ENCODE measurements at regions not wholly inside any gene's neighbourhood (a gene's known extent, or its start where the extent isn't known, plus 50 kb on each side); places are given as distances from the start of the nearest gene placed in this dataset.

DNA sequence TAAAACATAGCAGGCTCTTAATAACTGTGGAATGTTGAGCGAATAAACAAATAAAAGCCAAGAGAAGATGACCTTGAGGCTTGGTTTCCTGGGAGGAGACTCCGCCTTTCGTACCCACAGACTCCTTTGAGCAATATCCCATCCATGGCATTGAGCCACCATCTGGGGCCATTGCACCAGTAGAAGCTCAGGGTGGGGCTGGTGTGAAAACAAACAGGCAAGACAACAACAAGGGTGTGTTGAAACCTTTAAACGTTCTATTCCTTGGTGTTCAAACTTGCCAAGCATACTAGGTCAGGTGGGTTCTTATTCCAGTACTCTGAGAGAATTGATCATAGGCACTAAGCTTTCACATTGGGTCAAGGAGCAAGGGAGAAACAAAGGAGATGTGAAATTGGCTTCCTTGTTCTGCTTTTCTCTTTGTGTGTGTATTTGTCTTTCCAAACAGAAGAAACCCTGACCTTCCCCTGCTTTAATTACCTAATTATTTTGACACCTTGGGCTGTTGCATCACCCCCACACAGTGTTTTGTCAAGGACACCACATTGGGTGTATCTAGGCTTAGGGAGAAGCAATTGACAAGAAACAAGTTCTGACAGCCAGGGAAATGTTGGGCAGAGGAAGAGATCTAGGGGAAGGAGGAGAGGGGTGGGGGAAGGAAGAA lies 105.1 kb upstream of the BCL6 start:
- ChIA-PET CTCF (no interaction called here), POLR2A (no interaction called here)
- DNase-seq (ENCODE audit: low read depth), result no peak
- Histone ChIP-seq H3K27me3 (ENCODE audit: control insufficient read depth, insufficient read depth, low read length) (no peaks in the 10 kb centered on the region), H3K4me3 (ENCODE audit: low read depth, low read length) (no peak overlapping the region), H3K36me3 (ENCODE audit: control insufficient read depth, insufficient read depth, low read length) (no peaks in the 10 kb centered on the region)
- TF ChIP-seq, protein P1, sequence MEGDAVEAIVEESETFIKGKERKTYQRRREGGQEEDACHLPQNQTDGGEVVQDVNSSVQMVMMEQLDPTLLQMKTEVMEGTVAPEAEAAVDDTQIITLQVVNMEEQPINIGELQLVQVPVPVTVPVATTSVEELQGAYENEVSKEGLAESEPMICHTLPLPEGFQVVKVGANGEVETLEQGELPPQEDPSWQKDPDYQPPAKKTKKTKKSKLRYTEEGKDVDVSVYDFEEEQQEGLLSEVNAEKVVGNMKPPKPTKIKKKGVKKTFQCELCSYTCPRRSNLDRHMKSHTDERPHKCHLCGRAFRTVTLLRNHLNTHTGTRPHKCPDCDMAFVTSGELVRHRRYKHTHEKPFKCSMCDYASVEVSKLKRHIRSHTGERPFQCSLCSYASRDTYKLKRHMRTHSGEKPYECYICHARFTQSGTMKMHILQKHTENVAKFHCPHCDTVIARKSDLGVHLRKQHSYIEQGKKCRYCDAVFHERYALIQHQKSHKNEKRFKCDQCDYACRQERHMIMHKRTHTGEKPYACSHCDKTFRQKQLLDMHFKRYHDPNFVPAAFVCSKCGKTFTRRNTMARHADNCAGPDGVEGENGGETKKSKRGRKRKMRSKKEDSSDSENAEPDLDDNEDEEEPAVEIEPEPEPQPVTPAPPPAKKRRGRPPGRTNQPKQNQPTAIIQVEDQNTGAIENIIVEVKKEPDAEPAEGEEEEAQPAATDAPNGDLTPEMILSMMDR (IDR thresholded peaks at IDR 0.05; ENCODE audit: insufficient read depth, low read depth, low read length), result no peak

DNA sequence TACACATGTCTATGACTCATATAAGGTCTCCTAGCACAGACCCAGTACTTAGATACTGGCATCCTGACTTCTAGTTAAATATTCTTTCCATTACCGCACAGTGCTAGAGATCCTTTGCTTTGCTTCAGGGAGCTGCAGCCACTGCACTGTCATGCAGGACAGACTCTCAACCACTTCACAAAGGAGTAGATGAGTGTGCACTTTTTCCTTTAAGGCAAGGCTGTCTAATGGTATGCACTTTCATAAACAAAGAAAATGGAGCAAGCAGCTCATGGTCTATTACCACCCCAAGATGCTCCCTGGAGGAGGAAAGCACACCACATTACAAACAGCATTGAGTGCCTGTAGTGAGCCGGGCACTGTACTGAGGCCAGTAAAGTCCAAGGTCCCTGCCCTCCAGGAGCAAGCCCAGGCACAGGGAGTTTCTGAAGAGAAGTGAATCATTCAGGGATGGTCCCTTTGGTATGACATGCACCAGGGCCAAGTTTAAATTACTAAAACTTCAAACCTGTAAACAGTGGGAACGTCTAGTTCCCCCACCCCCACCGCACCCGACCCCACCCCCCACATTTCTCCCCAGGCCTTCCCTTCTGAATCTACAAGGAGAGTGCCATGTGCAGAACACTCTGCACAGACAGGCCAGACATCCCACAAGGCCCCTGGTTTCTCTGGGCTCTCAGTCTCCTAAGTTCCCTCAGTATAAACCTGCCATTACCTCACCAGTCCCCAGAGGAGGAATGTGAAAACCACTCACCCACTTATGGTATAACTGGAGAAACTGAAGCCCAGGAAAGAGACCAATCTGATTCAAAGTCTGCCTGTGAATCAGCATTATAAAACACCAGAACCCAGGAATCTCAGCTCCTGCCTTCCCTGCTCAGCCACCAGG lies 107.8 kb upstream of the BCL6 start:
- Histone ChIP-seq H3K4me3 (ENCODE audit: low read depth, low read length) (no peak overlapping the region), H3K36me3 (ENCODE audit: control insufficient read depth, insufficient read depth, low read length) (no peaks in the 10 kb centered on the region), H3K27me3 (ENCODE audit: control insufficient read depth, insufficient read depth, low read length) (no peaks in the 10 kb centered on the region)
- DNase-seq (ENCODE audit: low read depth), result no peak
- CTCF ChIA-PET, result no interaction called here
- TF ChIP-seq, protein P1 (IDR thresholded peaks at IDR 0.05; ENCODE audit: insufficient read depth, low read depth, low read length), result no peak
- POLR2A ChIA-PET, result no interaction called here

DNA sequence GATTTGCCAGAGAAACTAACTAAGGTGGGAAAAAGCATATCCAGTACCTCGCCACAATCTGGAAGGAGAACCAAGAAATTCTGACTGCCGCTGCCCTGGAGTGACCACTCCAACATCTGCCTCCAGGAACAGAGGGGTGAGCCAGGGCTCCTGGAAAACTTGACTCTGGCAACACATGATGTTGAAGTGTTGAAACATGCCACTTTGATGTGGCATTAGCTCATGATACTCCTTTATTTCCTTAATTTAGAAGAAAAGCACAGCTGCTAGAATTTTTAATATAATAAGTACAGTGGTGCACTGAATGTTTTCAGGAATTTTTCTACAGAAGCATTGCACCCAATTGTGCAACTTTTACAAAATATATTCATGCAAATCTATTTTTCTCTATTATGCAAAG lies 109.9 kb upstream of the BCL6 start:
- H3K36me3 ChIP-seq (ENCODE audit: control insufficient read depth, insufficient read depth, low read length), result no peaks in the 10 kb centered on the region
- TF ChIP-seq, protein P1 (IDR thresholded peaks at IDR 0.05; ENCODE audit: insufficient read depth, low read depth, low read length), result no peak
- POLR2A ChIA-PET, result no interaction called here
- DNase-seq (ENCODE audit: low read depth), result no peak
- CTCF ChIA-PET, result no interaction called here
- no peaks in the 10 kb centered on the region for H3K27me3 ChIP-seq (ENCODE audit: control insufficient read depth, insufficient read depth, low read length)
- H3K4me3 ChIP-seq (ENCODE audit: low read depth, low read length), result no peak overlapping the region

DNA sequence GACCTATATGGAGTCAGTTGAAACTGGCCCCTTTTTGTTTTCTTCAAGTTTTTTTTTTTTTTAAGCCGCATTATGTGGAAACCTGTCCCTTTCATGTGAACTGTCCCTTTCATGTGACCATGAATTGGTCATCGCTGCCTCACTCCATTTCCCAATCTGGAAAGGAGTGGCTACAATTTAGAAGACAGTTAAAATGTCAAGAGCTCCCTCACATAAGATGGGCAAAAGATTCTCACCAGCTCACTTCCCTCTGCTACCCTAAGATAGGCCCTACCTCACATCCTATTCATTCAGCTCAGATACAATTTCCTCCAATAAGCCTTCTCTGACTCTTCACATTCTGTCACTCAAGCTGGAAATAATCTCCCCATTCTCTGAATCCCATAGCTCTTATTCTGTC lies 111.3 kb upstream of the BCL6 start:
- POLR2A ChIA-PET, result no interaction called here

DNA sequence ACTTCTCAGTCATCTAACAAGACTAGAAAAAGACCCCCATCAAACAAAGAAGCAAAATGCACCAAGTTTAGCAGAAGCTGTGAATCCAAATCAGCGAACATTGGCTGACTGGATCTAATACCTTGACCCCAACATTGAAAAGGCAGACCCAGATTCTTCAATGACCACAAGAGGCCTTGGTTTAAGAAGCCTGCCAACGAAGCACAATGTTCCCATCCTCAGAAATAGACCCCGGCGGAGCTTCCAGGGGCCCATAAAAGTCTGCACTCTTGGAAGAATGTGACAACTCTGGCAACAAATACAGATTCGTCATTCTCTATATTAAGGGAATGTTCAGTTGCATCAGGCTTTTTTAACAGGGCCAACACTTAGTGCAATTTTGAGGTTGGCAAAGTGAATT lies 112.8 kb upstream of the BCL6 start:
- H3K27me3 ChIP-seq (ENCODE audit: control insufficient read depth, insufficient read depth, low read length), result no peaks in the 10 kb centered on the region
- no peak overlapping the region for H3K4me3 ChIP-seq (ENCODE audit: low read depth, low read length)
- no peaks in the 10 kb centered on the region for H3K36me3 ChIP-seq (ENCODE audit: control insufficient read depth, insufficient read depth, low read length)
- TF ChIP-seq, protein P1 (IDR thresholded peaks at IDR 0.05; ENCODE audit: insufficient read depth, low read depth, low read length), result no peak
- POLR2A ChIA-PET, result no interaction called here
- CTCF ChIA-PET, result no interaction called here
- no peak for DNase-seq (ENCODE audit: low read depth)

More for the DNA sequence above, 111.3 kb upstream of the BCL6 start:
- CTCF ChIA-PET, result no interaction called here
- Histone ChIP-seq H3K4me3 (ENCODE audit: low read depth, low read length) (no peak overlapping the region), H3K36me3 (ENCODE audit: control insufficient read depth, insufficient read depth, low read length) (no peaks in the 10 kb centered on the region), H3K27me3 (ENCODE audit: control insufficient read depth, insufficient read depth, low read length) (no peaks in the 10 kb centered on the region)
- DNase-seq (ENCODE audit: low read depth), result no peak
- TF ChIP-seq, protein P1 (IDR thresholded peaks at IDR 0.05; ENCODE audit: insufficient read depth, low read depth, low read length), result no peak

Data from BJ (cell line).